Immature natural killer cell (primary cell): ENCODE measurements at regions not wholly inside any gene's neighbourhood (a gene's known extent, or its start where the extent isn't known, plus 50 kb on each side); places are given as distances from the start of the nearest gene placed in this dataset.

Experiments used
- DNase-seq, 3 donors: peaks; one replicate each; pipeline ENCODE4 v3.0.0; 2022; ENCODE audit warnings: mixed read lengths in 1 of 3
- H3K27ac Mint-ChIP-seq, 6 donors: one replicate each; pipeline ENCODE4 v1.8.0; 2020; ENCODE audit warnings: mixed read lengths in 6 of 6, mild to moderate bottlenecking in 5 of 6, inconsistent platforms in 4 of 6, moderate library complexity in 3 of 6
- H3K27me3 Mint-ChIP-seq, 3 donors: one replicate each; pipeline ENCODE4 v1.8.0; 2020 to 2021; ENCODE audit warnings: low read depth in 3 of 3, mild to moderate bottlenecking in 3 of 3, mixed read lengths in 3 of 3, moderate library complexity in 3 of 3, inconsistent platforms in 1 of 3
- H3K36me3 Mint-ChIP-seq, 3 donors: one replicate each; pipeline ENCODE4 v1.8.0; 2020; ENCODE audit warnings: mixed read lengths in 3 of 3, inconsistent platforms in 2 of 3, mild to moderate bottlenecking in 2 of 3
- H3K4me1 Mint-ChIP-seq, 2 donors: one replicate each; pipeline ENCODE4 v1.8.0; 2020; ENCODE audit warnings: inconsistent platforms in 2 of 2, mild to moderate bottlenecking in 2 of 2, mixed read lengths in 2 of 2, moderate library complexity in 1 of 2
- H3K4me3 Mint-ChIP-seq, 5 donors: one replicate each; pipeline ENCODE4 v1.8.0; 2020; ENCODE audit warnings: mild to moderate bottlenecking in 5 of 5, mixed read lengths in 5 of 5, inconsistent platforms in 3 of 5, moderate library complexity in 3 of 5
- H3K9me3 Mint-ChIP-seq, 6 donors: one replicate each; pipeline ENCODE4 v1.8.0; 2020; ENCODE audit warnings: mild to moderate bottlenecking in 6 of 6, mixed read lengths in 6 of 6, inconsistent platforms in 4 of 6, moderate library complexity in 3 of 6

DNA sequence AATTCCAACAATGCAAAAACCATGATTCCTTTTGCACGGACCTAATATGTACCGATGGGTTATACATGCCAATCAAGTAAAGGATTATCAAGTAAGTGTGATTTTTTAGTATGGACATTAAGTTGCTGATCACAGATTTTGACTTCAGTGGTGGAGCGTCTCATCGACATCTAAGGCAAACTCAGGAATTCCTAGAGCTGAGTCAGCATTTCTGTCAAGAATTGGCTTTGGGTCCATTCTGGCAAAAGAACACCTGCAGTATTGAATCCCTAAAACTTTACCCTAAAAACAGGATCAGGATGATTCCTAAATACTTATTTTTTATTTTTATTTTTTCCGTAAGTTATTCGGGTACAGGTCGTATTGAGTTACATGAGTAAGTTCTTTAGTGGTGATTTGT lies 83.6 kb downstream of the HPGD start:
- DNase-seq, result no peak
- no peaks in the 10 kb centered on the region for H3K4me1 Mint-ChIP-seq
- no peak overlapping the region for H3K27ac Mint-ChIP-seq
- no peaks in the 10 kb centered on the region for H3K36me3 Mint-ChIP-seq
- no peak overlapping the region for H3K4me3 Mint-ChIP-seq
- H3K27me3 Mint-ChIP-seq, result peaks cover 0 to 3% (median 1%) of the 10 kb centered on the region in 3 donors
- peaks cover 0 to 9% (median 2%) of the 10 kb centered on the region in 6 donors for H3K9me3 Mint-ChIP-seq

- Mint-ChIP-seq H3K4me3 (no peak overlapping the region), H3K36me3 (no peaks in the 10 kb centered on the region), H3K4me1 (no peaks in the 10 kb centered on the region), H3K9me3 (peaks cover 0 to 6% (median 3%) of the 10 kb centered on the region in 6 donors), H3K27me3 (peaks cover 0 to 3% (median 0%) of the 10 kb centered on the region in 3 donors), H3K27ac (no peak overlapping the region)
- DNase-seq, result no peak
These were observed 84.5 kb downstream of the HPGD start for GRCh38 chr4:174437749-174438148.

GRCh38 chr4:174437324-174437723 lies 85.0 kb downstream of the HPGD start:
- Mint-ChIP-seq H3K4me1 (no peaks in the 10 kb centered on the region), H3K27me3 (peaks cover 0 to 2% (median 0%) of the 10 kb centered on the region in 3 donors), H3K9me3 (peaks cover 0 to 4% (median 3%) of the 10 kb centered on the region in 6 donors), H3K36me3 (no peaks in the 10 kb centered on the region), H3K4me3 (no peak overlapping the region), H3K27ac (no peak overlapping the region)
- DNase-seq, result no peak

- peaks cover 0 to 4% (median 3%) of the 10 kb centered on the region in 6 donors for H3K9me3 Mint-ChIP-seq
- no peak overlapping the region for H3K4me3 Mint-ChIP-seq
- H3K27ac Mint-ChIP-seq, result no peak overlapping the region
- no peak for DNase-seq
- H3K36me3 Mint-ChIP-seq, result no peaks in the 10 kb centered on the region
- H3K27me3 Mint-ChIP-seq, result peaks cover 0 to 2% (median 0%) of the 10 kb centered on the region in 3 donors
- H3K4me1 Mint-ChIP-seq, result no peaks in the 10 kb centered on the region
These were observed 85.9 kb downstream of the HPGD start for GRCh38 chr4:174436377-174436776.

- Mint-ChIP-seq H3K4me3 (no peak overlapping the region), H3K4me1 (no peaks in the 10 kb centered on the region), H3K27ac (no peak overlapping the region), H3K36me3 (no peaks in the 10 kb centered on the region), H3K9me3 (peaks cover 0 to 4% (median 0%) of the 10 kb centered on the region in 6 donors), H3K27me3 (peaks cover 0 to 2% (median 0%) of the 10 kb centered on the region in 3 donors)
- DNase-seq, result no peak
These were observed 86.3 kb downstream of the HPGD start for GRCh38 chr4:174435974-174436373.

DNA sequence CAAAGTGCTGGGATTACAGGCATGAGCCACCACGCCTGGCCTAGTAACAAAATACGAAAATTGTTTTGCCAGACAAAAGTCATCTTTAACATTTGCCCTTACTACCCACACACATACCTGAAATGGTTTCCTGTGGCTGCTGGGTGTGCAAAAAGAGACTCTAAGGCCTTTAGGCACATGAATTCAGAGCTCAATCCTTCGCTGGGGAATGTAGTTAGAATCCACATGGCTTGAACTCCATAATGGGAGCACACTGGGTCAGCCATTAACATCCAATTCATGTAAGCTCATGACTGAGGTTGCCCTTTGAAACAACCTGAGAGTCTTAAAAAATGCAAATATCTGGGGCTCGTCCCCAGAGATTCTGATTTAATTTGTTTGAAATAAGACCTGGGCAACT lies 87.8 kb downstream of the HPGD start:
- Mint-ChIP-seq H3K4me1 (no peaks in the 10 kb centered on the region), H3K27me3 (no peaks in the 10 kb centered on the region), H3K27ac (no peak overlapping the region), H3K4me3 (no peak overlapping the region), H3K36me3 (no peaks in the 10 kb centered on the region), H3K9me3 (peaks cover 0 to 4% (median 0%) of the 10 kb centered on the region in 6 donors)
- no peak for DNase-seq

GRCh38 chr4:174430576-174430975 lies 91.7 kb downstream of the HPGD start:
- H3K27ac Mint-ChIP-seq, result no peak overlapping the region
- no peak for DNase-seq
- H3K27me3 Mint-ChIP-seq, result peaks cover 0 to 3% (median 0%) of the 10 kb centered on the region in 3 donors
- peaks cover 0 to 2% (median 0%) of the 10 kb centered on the region in 6 donors for H3K9me3 Mint-ChIP-seq
- no peak overlapping the region for H3K4me3 Mint-ChIP-seq
- H3K4me1 Mint-ChIP-seq, result no peaks in the 10 kb centered on the region
- no peaks in the 10 kb centered on the region for H3K36me3 Mint-ChIP-seq

DNA sequence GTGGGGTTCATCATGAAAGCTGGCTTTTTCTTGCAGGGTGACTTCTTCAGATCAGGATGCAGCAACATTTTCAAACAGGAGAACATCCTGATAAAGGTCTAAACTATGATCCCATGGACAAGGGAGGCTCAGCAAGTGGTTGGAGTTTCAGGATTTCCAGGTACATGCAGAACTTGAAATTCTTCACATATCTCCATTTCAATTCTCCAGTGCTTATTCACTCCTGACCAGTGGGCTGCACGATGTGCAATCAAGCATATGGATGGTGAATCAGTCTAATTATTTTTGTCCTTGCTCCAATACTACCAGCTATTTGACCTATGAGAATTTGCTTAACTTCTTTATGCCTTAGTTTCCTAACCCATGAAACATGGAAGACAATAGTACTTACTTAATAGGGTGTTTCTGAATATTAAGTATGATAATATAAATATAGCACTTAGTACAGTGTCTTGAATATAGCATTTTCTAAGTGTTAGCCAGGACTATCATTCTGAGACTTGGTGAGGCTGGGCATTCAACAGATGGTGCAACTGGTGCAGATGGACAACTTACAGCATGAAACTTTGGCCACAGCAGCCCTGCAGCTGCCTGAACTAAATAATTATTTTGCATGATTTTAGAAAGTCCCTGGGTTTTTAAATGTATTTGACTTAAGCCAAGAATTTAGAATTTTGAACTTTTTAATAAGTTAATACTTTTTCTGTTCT lies 92.4 kb downstream of the HPGD start:
- Mint-ChIP-seq H3K4me3 (no peak overlapping the region), H3K4me1 (no peaks in the 10 kb centered on the region), H3K36me3 (no peaks in the 10 kb centered on the region), H3K27me3 (peaks cover 0 to 3% (median 0%) of the 10 kb centered on the region in 3 donors), H3K9me3 (peaks cover 0 to 2% (median 0%) of the 10 kb centered on the region in 6 donors), H3K27ac (no peak overlapping the region)
- DNase-seq, result no peak

DNA sequence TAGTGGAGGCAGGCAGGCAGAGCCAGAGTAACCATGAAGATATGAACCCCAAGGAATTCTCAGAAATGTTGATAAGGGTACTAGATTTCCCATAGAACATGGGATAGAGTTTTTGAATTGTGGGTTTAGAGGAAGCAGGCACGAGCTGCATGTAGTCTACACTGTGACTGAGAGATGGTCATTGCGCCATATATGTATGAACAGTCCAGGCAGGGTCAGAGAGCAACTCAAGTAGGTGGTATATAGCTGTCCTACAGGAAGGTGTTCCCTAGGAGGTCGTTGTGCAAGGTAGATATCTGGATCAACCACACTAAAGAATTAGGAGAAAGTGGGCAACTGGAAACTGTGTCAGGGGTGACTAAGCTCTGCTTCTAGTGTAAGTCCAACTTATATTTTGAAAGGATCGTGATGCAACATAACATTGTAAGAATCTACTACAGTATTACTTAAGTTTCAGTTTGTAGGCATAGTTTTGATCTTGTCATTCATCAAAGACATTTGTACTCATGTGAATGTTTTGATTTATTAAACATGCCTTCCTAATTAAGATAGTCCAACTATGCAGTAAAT lies 94.6 kb downstream of the HPGD start:
- Mint-ChIP-seq H3K27ac (no peak overlapping the region), H3K4me1 (peaks cover 8 to 10% of the 10 kb centered on the region in 2 donors), H3K4me3 (no peak overlapping the region), H3K36me3 (no peaks in the 10 kb centered on the region), H3K9me3 (no peaks in the 10 kb centered on the region), H3K27me3 (peaks cover 0 to 3% (median 0%) of the 10 kb centered on the region in 3 donors)
- DNase-seq, result no peak

DNA sequence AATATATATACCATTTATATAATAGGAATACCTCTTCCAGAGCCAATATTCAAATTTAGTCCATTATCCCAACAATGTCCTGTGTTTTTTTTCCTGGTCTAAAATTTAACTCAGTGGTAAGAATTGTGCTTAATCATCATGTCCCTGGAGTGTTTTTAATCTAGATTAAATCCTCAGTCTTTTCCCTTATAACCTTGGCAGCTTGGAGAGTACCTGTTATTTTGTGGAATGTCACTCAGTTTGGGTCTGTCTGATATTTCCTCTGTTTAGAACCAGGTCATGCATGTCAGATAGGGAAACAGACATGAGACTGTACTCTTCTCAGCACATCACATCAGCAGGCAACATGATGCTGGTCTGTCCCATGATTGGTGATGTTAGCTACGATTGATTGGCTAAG lies 96.6 kb downstream of the HPGD start:
- Mint-ChIP-seq H3K27ac (no peak overlapping the region), H3K27me3 (peaks cover 0 to 7% (median 3%) of the 10 kb centered on the region in 3 donors)

DNA sequence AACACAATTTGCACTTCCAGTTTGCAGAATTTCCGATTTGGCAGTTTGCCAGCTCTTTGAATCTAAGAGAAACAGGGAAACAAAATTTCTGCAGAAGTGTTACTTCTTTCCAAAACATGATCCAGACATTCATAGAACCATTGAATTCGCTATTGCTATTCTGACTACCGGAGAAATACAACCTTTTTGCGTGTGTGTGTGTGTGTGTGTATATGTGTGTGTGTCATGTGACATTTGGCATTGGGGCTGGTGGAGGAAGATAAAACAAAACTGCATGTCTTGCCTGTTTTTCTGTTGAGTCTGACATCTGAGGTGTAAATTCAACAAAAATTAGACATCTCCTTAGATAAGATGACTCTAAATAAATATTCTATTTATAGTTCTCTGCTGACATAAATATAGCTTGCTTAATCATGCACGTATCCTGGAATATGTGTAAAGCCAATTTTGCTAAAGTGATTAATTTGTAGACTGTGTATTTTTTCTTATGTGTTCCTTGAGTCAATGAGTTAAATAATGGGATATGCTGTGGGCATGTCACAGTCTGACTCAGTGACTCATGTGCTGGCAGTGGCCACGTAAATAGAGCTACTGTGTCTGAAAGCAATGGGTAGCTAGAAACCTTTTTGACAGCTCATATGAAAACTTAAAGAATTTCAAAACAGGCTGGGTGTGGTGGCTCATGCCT lies 98.9 kb downstream of the HPGD start:
- Mint-ChIP-seq H3K27ac (no peak overlapping the region), H3K27me3 (peaks cover 0 to 7% (median 4%) of the 10 kb centered on the region in 3 donors), H3K4me1 (peaks cover 22 to 32% of the 10 kb centered on the region in 2 donors), H3K9me3 (no peaks in the 10 kb centered on the region), H3K36me3 (no peaks in the 10 kb centered on the region), H3K4me3 (no peak overlapping the region)
- DNase-seq, result peak in 1 of 3 donors; percentile 2

More for the DNA sequence above, 96.6 kb downstream of the HPGD start:
- no peaks in the 10 kb centered on the region for H3K36me3 Mint-ChIP-seq
- peaks cover 10 to 19% of the 10 kb centered on the region in 2 donors for H3K4me1 Mint-ChIP-seq
- H3K9me3 Mint-ChIP-seq, result no peaks in the 10 kb centered on the region
- DNase-seq, result no peak
- H3K4me3 Mint-ChIP-seq, result no peak overlapping the region

DNA sequence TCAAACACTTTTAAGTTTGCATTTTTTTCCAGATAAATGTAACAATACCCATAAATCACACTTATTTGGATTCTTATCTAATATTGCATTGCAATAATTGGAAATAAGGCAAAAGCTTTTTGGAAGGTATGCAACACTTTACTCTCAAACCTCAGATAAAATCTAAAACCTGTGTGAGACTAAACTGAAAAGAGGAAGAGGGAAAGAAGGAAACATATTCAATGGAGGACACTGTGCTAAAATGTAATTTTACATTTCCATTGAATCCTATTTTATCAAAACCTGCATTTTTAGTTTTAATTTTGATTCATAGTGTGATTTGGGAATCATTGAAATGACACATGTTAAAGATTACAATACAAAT lies 99.4 kb downstream of the HPGD start:
- DNase-seq, result no peak
- Mint-ChIP-seq H3K27ac (no peak overlapping the region), H3K36me3 (no peaks in the 10 kb centered on the region), H3K4me1 (peaks cover 22 to 32% of the 10 kb centered on the region in 2 donors), H3K9me3 (no peaks in the 10 kb centered on the region), H3K27me3 (peaks cover 0 to 7% (median 4%) of the 10 kb centered on the region in 3 donors), H3K4me3 (no peak overlapping the region)

DNA sequence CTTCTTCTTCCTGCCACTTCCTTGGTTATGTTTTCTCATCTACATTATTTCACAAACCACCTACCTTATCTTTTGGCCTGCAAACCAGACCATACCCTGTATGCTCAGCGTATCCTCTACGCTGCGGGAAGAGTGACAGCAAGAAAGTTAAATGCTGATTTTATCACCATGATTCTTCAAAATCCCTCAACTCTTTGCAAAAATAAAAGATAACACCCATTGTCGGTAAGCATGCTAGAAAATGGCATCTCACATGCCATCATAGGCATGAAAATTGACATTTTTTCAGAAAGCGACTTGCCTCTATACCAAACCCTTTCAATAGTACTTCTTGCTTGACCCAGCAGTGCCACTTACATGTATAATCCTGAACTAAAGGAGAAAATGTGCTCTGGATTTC lies 102.0 kb downstream of the HPGD start:
- peaks cover 22 to 32% of the 10 kb centered on the region in 2 donors for H3K4me1 Mint-ChIP-seq

GRCh38 chr4:174418640-174419212 lies 103.6 kb downstream of the HPGD start:
- peaks cover 22 to 32% of the 10 kb centered on the region in 2 donors for H3K4me1 Mint-ChIP-seq
- no peak overlapping the region for H3K4me3 Mint-ChIP-seq
- no peak overlapping the region for H3K27ac Mint-ChIP-seq
- peaks cover 0 to 7% (median 4%) of the 10 kb centered on the region in 3 donors for H3K27me3 Mint-ChIP-seq
- peaks cover 0 to 7% (median 2%) of the 10 kb centered on the region in 6 donors for H3K9me3 Mint-ChIP-seq
- H3K36me3 Mint-ChIP-seq, result no peaks in the 10 kb centered on the region
- no peak for DNase-seq

More for the DNA sequence above, 102.0 kb downstream of the HPGD start:
- Mint-ChIP-seq H3K36me3 (no peaks in the 10 kb centered on the region), H3K4me3 (peak overlapping the region; percentile 1 to 55 (median 22)), H3K27me3 (peaks cover 0 to 4% (median 4%) of the 10 kb centered on the region in 3 donors), H3K9me3 (peaks cover 0 to 3% (median under 1%) of the 10 kb centered on the region in 6 donors), H3K27ac (peak overlapping the region in 2 of 6 donors; percentile 7 to 24)
- DNase-seq, result no peak
